NCI-H2029 (cell line): ENCODE measurements at regions not wholly inside any gene's neighbourhood (a gene's known extent, or its start where the extent isn't known, plus 50 kb on each side); places are given as distances from the start of the nearest gene placed in this dataset.
"Not testable (repeated sequence)": the region's sequence is repeated elsewhere in the genome, so short reads cannot be mapped to it uniquely, and the experiment has no call there.

Experiments
- DNase-seq: peaks from one replicate; lab custom pipeline; 2025; lab: John Stamatoyannopoulos, UW

GRCh38 chr9:100639854-100640253, 62.0 kb downstream of the CAVIN4 start:
- DNase-seq = no peak

- DNase-seq = no peak
These were observed 62.7 kb downstream of the CAVIN4 start for GRCh38 chr9:100640447-100641050.

GRCh38 chr9:100641166-100641565, 63.3 kb downstream of the CAVIN4 start:
- no peak for DNase-seq

GRCh38 chr9:100652850-100653249, 75.0 kb downstream of the CAVIN4 start:
- no peak for DNase-seq

- DNase-seq = no peak
These were observed 75.9 kb downstream of the CAVIN4 start for GRCh38 chr9:100653643-100654334.

GRCh38 chr9:100656851-100657250, 79.0 kb downstream of the CAVIN4 start:
- DNase-seq = not testable (repeated sequence)

GRCh38 chr9:100661668-100662067, 83.8 kb downstream of the CAVIN4 start:
- DNase-seq = no peak

- no peak for DNase-seq
These were observed 84.2 kb downstream of the CAVIN4 start for GRCh38 chr9:100662122-100662521.

- DNase-seq = no peak
These were observed 89.6 kb downstream of the CAVIN4 start for GRCh38 chr9:100667448-100667847.

GRCh38 chr9:100668024-100668423, 90.1 kb downstream of the CAVIN4 start:
- no peak for DNase-seq

GRCh38 chr9:100669968-100670367, 92.1 kb downstream of the CAVIN4 start:
- DNase-seq = no peak

GRCh38 chr9:100670719-100671118, 92.8 kb downstream of the CAVIN4 start:
- DNase-seq = peak; percentile 69

- no peak for DNase-seq
These were observed 94.0 kb downstream of the CAVIN4 start for GRCh38 chr9:100671898-100672297.

- DNase-seq = no peak
These were observed 95.4 kb downstream of the CAVIN4 start for GRCh38 chr9:100673249-100673648.

- no peak for DNase-seq
These were observed 96.7 kb downstream of the CAVIN4 start for GRCh38 chr9:100674419-100675122.

GRCh38 chr9:100679834-100680233, 102.0 kb downstream of the CAVIN4 start:
- no peak for DNase-seq

- DNase-seq = no peak
These were observed 108.5 kb downstream of the CAVIN4 start for GRCh38 chr9:100686420-100686819.

- no peak for DNase-seq
These were observed 111.8 kb downstream of the CAVIN4 start for GRCh38 chr9:100689635-100690034.

- no peak for DNase-seq
These were observed 112.6 kb downstream of the CAVIN4 start for GRCh38 chr9:100690438-100690837.

GRCh38 chr9:100697339-100697738, 119.5 kb downstream of the CAVIN4 start:
- no peak for DNase-seq

GRCh38 chr9:100698945-100699344, 121.1 kb downstream of the CAVIN4 start:
- no peak for DNase-seq

GRCh38 chr9:100699668-100700067, 121.8 kb downstream of the CAVIN4 start:
- DNase-seq = no peak

- peak; percentile 21 for DNase-seq
These were observed 122.9 kb downstream of the CAVIN4 start for GRCh38 chr9:100700689-100701318.
